ENCODE measurements at regions not wholly inside any gene's neighbourhood (a gene's known extent, or its start where the extent isn't known, plus 50 kb on each side); places are given as distances from the start of the nearest gene placed in this dataset.

DNA sequence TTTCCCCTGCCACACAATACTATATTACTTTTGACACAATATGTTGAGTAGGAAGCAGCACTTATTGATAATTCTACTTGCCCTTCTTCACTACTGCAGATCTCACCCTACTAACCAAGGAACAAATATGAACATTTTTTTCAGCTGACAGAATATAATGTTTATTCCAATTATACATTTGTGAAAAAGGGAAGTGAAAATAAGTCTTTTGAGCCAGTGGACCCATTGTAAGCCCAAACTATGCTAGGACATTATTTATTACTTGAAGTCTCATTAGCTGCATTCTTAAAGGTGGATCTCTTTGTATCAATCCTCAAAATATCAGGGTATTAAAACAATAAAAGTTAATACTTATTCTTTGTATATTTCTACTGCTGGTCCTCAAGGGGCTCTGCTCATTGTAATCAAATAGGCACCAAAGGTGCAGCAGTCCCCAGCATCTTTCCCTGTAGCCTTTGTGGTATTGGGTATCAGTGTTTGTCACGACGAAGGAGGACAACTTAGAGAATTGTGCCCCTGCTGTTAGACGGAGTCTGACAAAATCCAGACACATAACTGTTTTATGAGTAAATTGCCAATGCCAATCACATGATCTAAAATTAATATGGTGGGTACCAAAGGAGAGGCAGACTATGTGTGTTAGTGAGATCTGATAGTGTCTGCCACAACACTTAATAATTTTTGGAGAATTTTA lies 453.5 kb upstream of the CDH9 start:
- TF ChIP-seq CTCF (IDR thresholded peaks at IDR 0.05) (no peak), EZH2 (IDR thresholded peaks at IDR 0.05) (no peak), EZH2phosphoT487 (IDR thresholded peaks at IDR 0.05) (no peak)
